SU-DHL-6 (cell line): ENCODE measurements at regions not wholly inside any gene's neighbourhood (a gene's known extent, or its start where the extent isn't known, plus 50 kb on each side); places are given as distances from the start of the nearest gene placed in this dataset.

Experiments used
- H2AFZ ChIP-seq: fragments of 200-600 bp; sonication (generic); 2 replicates; pipeline ENCODE4 v1.6.1; 2014; ENCODE audit warnings: low read depth, mild to moderate bottlenecking, moderate library complexity, mixed read lengths, antibody characterized with exemption, low read length; ENCODE audit not compliant: severe bottlenecking
- H3F3A ChIP-seq: fragments of 200-600 bp; shearing (Covaris generic); 2 replicates; pipeline ENCODE4 v1.6.0; 2016; ENCODE audit warnings: antibody characterized with exemption, mild to moderate bottlenecking; ENCODE audit not compliant: insufficient read depth
- H3K27ac ChIP-seq: fragments of 200-600 bp; sonication (generic); 2 replicates; pipeline ENCODE4 v1.5.1; 2016; ENCODE audit warnings: low read depth, mild to moderate bottlenecking, low read length, moderate library complexity, mixed read lengths
- H3K27me3 ChIP-seq: fragments of 200-600 bp; sonication (generic), shearing (Covaris generic); 2 replicates; pipeline ENCODE4 v1.6.0; 2014; ENCODE audit warnings: mild to moderate bottlenecking, low read length
- H3K36me3 ChIP-seq: fragments of 200-600 bp; sonication (generic); 2 replicates; pipeline ENCODE4 v1.6.1; 2014; ENCODE audit warnings: mild to moderate bottlenecking, low read length, mixed read lengths
- H3K4me2 ChIP-seq: fragments of 300-600, 200-600 bp; shearing (Covaris generic), sonication (generic); 2 replicates; pipeline ENCODE4 v1.6.0; 2014; ENCODE audit warnings: low read length, low read depth, mild to moderate bottlenecking; ENCODE audit not compliant: poor library complexity, severe bottlenecking
- H3K4me3 ChIP-seq: fragments of 200-600 bp; sonication (generic); 2 replicates; pipeline ENCODE4 v1.5.1; 2014; ENCODE audit warnings: antibody characterized with exemption, low read length, mild to moderate bottlenecking, mixed read lengths; ENCODE audit not compliant: insufficient read depth, poor library complexity, severe bottlenecking
- H3K79me2 ChIP-seq: fragments of 200-600 bp; sonication (generic); 2 replicates; pipeline ENCODE4 v1.6.1; 2014; ENCODE audit warnings: mild to moderate bottlenecking, low read length, moderate library complexity; ENCODE audit not compliant: insufficient read depth
- H3K9ac ChIP-seq: fragments of 200-600 bp; sonication (generic); 2 replicates; pipeline ENCODE4 v1.7.0; 2014; ENCODE audit warnings: mild to moderate bottlenecking, low read length
- H3K9me2 ChIP-seq: fragments of 200-600 bp; sonication (generic); replicated peaks from 2 replicates; pipeline ENCODE4 v1.6.1; 2014; ENCODE audit warnings: low read length; ENCODE audit not compliant: insufficient read depth
- H3K9me3 ChIP-seq: fragments of 200-600 bp; sonication (generic); 2 replicates; pipeline ENCODE4 v1.6.1; 2014; ENCODE audit warnings: low read length, mixed read lengths; ENCODE audit not compliant: insufficient read depth
- H4K20me1 ChIP-seq: fragments of 200-600 bp; sonication (generic); 2 replicates; pipeline ENCODE4 v1.6.1; 2014; ENCODE audit warnings: low read depth, mild to moderate bottlenecking, antibody characterized with exemption, low read length, moderate library complexity, mixed read lengths
- EZH2phosphoT487 ChIP-seq: fragments of 200-600 bp; sonication (generic), shearing (Covaris generic); conservative IDR thresholded peaks from 2 replicates; pipeline ENCODE4 v1.6.1; 2018; ENCODE audit warnings: mild to moderate bottlenecking, antibody characterized with exemption, low read length, moderate library complexity, mixed read lengths
- TF ChIP-seq, protein P1 (sequence below): fragments of 200-600 bp; sonication (generic); IDR thresholded peaks from one replicate; pipeline ENCODE4 v1.5.1; 2017; ENCODE audit warnings: antibody characterized with exemption, mild to moderate bottlenecking, low read length, moderate library complexity; ENCODE audit not compliant: insufficient read depth, poor library complexity, severe bottlenecking

GRCh38 chr1:221303623-221304022 is 424.4 kb downstream of the HLX start:
- Histone ChIP-seq H3K9me3 (no peaks in the 10 kb centered on the region), H3K9ac (no peak overlapping the region), H3K79me2 (no peaks in the 10 kb centered on the region), H3K27ac (no peak overlapping the region), H3K4me2 (no peak overlapping the region), H3K36me3 (no peaks in the 10 kb centered on the region), H3K9me2 (no peaks in the 10 kb centered on the region), H4K20me1 (no peaks in the 10 kb centered on the region), H2AFZ (no peak overlapping the region), H3K4me3 (no peak overlapping the region), H3K27me3 (no peaks in the 10 kb centered on the region), H3F3A (no peaks in the 10 kb centered on the region)
- TF ChIP-seq, protein P1, sequence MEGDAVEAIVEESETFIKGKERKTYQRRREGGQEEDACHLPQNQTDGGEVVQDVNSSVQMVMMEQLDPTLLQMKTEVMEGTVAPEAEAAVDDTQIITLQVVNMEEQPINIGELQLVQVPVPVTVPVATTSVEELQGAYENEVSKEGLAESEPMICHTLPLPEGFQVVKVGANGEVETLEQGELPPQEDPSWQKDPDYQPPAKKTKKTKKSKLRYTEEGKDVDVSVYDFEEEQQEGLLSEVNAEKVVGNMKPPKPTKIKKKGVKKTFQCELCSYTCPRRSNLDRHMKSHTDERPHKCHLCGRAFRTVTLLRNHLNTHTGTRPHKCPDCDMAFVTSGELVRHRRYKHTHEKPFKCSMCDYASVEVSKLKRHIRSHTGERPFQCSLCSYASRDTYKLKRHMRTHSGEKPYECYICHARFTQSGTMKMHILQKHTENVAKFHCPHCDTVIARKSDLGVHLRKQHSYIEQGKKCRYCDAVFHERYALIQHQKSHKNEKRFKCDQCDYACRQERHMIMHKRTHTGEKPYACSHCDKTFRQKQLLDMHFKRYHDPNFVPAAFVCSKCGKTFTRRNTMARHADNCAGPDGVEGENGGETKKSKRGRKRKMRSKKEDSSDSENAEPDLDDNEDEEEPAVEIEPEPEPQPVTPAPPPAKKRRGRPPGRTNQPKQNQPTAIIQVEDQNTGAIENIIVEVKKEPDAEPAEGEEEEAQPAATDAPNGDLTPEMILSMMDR, result no peak
- TF ChIP-seq EZH2phosphoT487, result no peak

- H3K9ac ChIP-seq, result no peak overlapping the region
- H3K79me2 ChIP-seq, result no peaks in the 10 kb centered on the region
- H2AFZ ChIP-seq, result no peak overlapping the region
- H3K9me2 ChIP-seq, result no peaks in the 10 kb centered on the region
- H3F3A ChIP-seq, result no peaks in the 10 kb centered on the region
- no peaks in the 10 kb centered on the region for H3K36me3 ChIP-seq
- H4K20me1 ChIP-seq, result no peaks in the 10 kb centered on the region
- H3K27me3 ChIP-seq, result no peaks in the 10 kb centered on the region
- no peak overlapping the region for H3K4me3 ChIP-seq
- H3K27ac ChIP-seq, result no peak overlapping the region
- H3K9me3 ChIP-seq, result no peaks in the 10 kb centered on the region
- TF ChIP-seq, protein P1, result no peak
- no peak for TF ChIP-seq EZH2phosphoT487
- no peak overlapping the region for H3K4me2 ChIP-seq
These were observed 427.0 kb downstream of the HLX start for GRCh38 chr1:221306239-221306638.

DNA sequence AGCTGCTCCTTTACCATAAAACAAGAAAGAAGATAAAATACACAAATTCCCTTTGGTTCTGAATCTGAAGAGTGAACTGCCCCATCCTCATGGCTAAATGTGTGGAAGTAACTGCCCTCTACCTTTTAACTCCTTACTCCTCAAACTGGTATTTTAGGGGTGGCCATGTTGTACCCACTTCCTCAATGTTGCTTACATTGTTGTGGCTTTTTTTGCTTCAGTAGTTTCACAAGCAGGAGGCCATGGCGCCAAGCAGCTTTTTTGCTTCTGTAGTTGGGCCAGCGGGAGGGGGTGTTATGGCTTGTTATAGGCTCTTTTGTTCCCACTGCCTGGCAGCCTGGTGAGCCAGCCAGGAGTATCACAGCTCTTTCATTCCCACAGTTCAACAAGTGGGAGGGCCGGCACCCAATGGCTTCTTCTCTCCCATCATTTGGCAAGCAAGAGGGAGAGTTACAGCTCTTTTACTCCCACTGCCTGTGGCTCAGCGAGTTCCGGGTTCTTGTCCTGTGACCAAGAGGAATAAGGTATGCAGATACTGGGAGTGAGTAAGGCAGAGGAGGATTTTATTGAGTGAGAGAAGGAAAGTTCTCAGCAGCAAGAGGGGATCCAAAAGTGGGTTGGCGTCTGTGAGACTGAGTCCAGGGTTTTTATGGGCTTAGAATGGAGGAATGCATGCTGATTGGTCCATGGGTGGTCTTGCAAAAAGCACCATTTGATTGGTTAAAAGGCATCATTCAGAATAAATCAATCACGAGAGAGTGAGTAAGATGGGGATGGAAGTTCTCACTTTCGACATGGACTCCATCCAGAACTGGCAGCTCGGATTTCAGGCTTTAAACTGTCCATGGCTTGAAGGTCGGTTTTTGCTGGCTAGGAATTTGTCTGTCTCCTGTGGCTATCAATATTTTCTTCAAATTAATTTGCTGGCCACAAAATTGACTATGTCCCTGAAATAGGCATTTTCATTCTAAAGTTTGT is 429.6 kb downstream of the HLX start:
- no peak overlapping the region for H3K9ac ChIP-seq
- no peak overlapping the region for H3K4me3 ChIP-seq
- H3K27ac ChIP-seq, result no peak overlapping the region

More for the DNA sequence above, 429.6 kb downstream of the HLX start:
- Histone ChIP-seq H2AFZ (no peak overlapping the region), H4K20me1 (no peaks in the 10 kb centered on the region), H3K27me3 (no peaks in the 10 kb centered on the region), H3K79me2 (no peaks in the 10 kb centered on the region), H3K36me3 (no peaks in the 10 kb centered on the region), H3K9me3 (no peaks in the 10 kb centered on the region), H3K4me2 (no peak overlapping the region), H3K9me2 (no peaks in the 10 kb centered on the region), H3F3A (no peaks in the 10 kb centered on the region)
- no peak for TF ChIP-seq EZH2phosphoT487
- TF ChIP-seq, protein P1, result no peak
